NCI-H1417 treated with DMSO at 0.1 percent for 48 hours (cell line): ENCODE measurements at regions not wholly inside any gene's neighbourhood (a gene's known extent, or its start where the extent isn't known, plus 50 kb on each side); places are given as distances from the start of the nearest gene placed in this dataset.

Experiments used
- DNase-seq: peaks from one replicate; lab custom pipeline; 2025; lab: John Stamatoyannopoulos, UW

- DNase-seq, result no peak
These were observed 222.9 kb upstream of the RIOK2 start for GRCh38 chr5:97405941-97406340.

- no peak for DNase-seq
These were observed 224.1 kb upstream of the RIOK2 start for GRCh38 chr5:97406946-97407676.

- DNase-seq, result no peak
These were observed 225.3 kb upstream of the RIOK2 start for GRCh38 chr5:97408331-97408730.

GRCh38 chr5:97412959-97413358 lies 229.9 kb upstream of the RIOK2 start:
- DNase-seq, result no peak

GRCh38 chr5:97417986-97418385 lies 234.9 kb upstream of the RIOK2 start:
- DNase-seq, result no peak

GRCh38 chr5:97418462-97418861 lies 235.4 kb upstream of the RIOK2 start:
- DNase-seq, result no peak

GRCh38 chr5:97420646-97421045 lies 237.6 kb upstream of the RIOK2 start:
- DNase-seq, result no peak

GRCh38 chr5:97422678-97423077 lies 239.6 kb upstream of the RIOK2 start:
- no peak for DNase-seq

- DNase-seq, result no peak
These were observed 242.5 kb upstream of the RIOK2 start for GRCh38 chr5:97425511-97425910.

GRCh38 chr5:97427235-97427634 lies 244.2 kb upstream of the RIOK2 start:
- DNase-seq, result no peak

GRCh38 chr5:97434021-97434420 lies 251.0 kb upstream of the RIOK2 start:
- DNase-seq, result no peak

- DNase-seq, result no peak
These were observed 253.4 kb upstream of the RIOK2 start for GRCh38 chr5:97436405-97436804.

- DNase-seq, result no peak
These were observed 260.7 kb upstream of the RIOK2 start for GRCh38 chr5:97443740-97444139.

GRCh38 chr5:97449172-97449571 lies 266.1 kb upstream of the RIOK2 start:
- DNase-seq, result no peak

GRCh38 chr5:97452646-97453045 lies 269.6 kb upstream of the RIOK2 start:
- DNase-seq, result no peak

GRCh38 chr5:97453263-97453662 lies 270.2 kb upstream of the RIOK2 start:
- no peak for DNase-seq

GRCh38 chr5:97454015-97454414 lies 271.0 kb upstream of the RIOK2 start:
- no peak for DNase-seq

- no peak for DNase-seq
These were observed 272.9 kb upstream of the RIOK2 start for GRCh38 chr5:97455996-97456395.

- no peak for DNase-seq
These were observed 275.8 kb upstream of the RIOK2 start for GRCh38 chr5:97458851-97459250.

- no peak for DNase-seq
These were observed 288.9 kb upstream of the RIOK2 start for GRCh38 chr5:97471951-97472350.

GRCh38 chr5:97475847-97476246 lies 292.8 kb upstream of the RIOK2 start:
- DNase-seq, result no peak

- DNase-seq, result no peak
These were observed 293.9 kb upstream of the RIOK2 start for GRCh38 chr5:97476852-97477534.

GRCh38 chr5:97478483-97478882 lies 295.4 kb upstream of the RIOK2 start:
- no peak for DNase-seq

GRCh38 chr5:97480313-97480712 lies 297.3 kb upstream of the RIOK2 start:
- DNase-seq, result no peak
